ENCODE measurements at regions not wholly inside any gene's neighbourhood (a gene's known extent, or its start where the extent isn't known, plus 50 kb on each side); places are given as distances from the start of the nearest gene placed in this dataset.

DNA sequence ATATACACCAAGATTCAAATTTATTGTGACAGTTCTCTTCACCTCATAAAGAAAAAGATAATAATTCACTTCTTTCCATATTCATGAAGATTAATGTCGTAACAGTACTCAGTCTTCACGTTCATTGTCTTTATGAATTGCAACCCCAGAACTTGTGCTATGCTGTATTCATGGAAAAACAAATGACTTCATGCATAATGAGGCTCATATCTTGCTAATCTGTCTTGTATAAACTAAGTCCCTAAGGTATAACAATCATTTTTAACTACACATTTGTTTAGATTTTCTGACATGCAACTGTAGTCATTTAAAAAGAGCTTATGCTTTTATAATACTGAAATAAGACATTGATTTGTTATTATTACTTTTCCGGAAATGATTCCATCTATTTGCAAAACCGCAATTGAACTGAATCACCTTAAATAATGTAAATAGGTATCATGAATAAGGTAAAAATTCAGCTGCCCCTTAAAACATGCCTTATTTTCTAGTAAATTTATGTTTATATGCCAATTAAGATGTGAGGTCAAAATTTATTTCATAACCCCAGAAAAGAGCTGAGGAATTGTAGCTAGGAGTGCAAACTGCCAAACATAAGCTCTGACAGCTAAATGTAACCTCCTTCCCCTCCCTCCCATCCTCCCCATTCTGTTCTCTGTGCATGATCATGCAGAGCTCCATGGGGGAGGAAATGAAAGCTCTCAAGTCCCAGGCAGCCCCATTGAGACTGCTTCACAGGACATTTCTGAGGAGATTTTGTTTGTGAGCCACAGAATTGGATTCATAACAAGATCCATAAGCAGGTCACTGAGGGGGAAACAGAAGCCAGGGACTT is 301.6 kb downstream of the ATP23 start:
- no peak for DNase-seq (ENCODE audit: low spot score)
- intact Hi-C loops (cut with DNase I), result no loop called here

DNA sequence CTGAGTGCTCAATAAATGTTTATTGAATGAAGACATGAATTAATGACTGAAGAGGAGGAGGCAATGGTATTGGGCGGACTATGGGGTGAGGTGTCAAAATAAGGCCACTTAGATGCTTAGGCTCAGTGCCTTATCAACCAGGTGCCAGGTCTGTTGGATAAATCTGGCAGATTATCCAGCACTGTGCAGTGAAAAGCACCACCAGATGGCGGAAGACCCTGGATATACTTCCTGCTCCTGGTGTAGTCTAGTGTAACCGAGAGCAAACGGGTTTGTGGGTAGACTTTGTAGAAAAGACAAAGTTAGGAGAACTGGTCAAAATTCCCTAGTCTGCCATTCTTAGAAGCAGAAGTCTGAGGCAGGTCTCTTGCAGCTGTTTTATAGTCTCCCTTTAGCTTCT is 306.3 kb downstream of the ATP23 start:
- intact Hi-C loops (cut with DNase I), result no loop called here
- DNase-seq (ENCODE audit: low spot score), result no peak

DNA sequence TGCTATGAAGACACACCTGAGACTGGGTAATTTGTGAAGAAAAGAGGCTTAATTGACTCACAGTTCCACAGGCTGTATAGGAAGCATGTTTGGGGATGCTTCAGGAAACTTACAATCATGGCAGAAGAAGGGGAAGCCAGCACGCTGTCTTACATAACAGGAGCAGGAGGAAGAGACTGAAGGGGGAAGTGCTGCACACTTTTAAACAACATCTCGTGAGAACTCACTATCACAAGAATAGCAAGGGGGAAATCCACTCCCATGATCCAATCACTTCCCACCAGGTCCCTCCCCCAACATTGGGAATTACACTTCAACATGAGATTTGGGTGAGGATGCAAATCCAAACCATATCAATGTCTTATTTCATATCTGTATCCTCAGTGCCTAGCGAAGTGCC is 307.2 kb downstream of the ATP23 start:
- intact Hi-C loops (cut with DNase I), result no loop called here
- DNase-seq (ENCODE audit: low spot score), result no peak

DNA sequence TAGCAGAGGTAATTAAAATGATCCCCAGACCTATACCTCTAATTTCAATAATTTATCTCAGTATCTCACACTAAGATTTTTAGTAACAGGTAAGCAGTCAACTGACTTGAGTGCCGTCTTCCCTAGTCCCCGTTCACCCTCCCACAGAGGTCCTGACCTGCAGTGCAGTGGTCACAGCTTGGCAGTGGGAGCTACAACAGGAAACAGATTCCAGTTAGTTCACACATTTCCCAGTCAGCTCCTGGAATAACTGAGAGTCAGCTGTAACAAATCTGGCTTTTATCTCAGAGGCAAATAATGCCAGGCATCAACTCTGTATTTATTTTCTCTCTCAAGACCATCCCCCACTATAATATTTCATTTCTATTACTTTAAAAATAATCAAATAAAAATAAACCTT is 308.2 kb downstream of the ATP23 start:
- DNase-seq (ENCODE audit: low spot score), result no peak
- intact Hi-C loops (cut with DNase I), result no loop called here

DNA sequence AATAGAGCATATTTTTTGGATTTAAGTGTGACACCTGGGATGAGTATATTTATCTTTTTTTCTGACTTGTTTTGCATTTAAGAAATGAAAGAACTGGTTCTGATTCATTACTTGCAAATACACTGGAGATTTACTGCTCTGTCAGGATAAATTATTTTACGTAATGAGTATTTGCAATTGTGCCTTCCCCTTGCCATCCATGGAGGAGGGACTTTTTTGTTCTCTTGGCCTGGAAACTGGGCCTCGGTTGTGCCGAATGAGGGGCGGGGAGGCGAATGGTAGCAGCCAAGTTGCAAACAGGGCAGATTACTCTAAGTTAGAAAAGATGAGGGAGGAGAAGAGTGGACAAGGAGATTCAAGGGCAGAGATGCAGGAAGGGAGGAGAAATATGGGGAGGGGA is 308.7 kb downstream of the ATP23 start:
- no peak for DNase-seq (ENCODE audit: low spot score)
- intact Hi-C loops (cut with DNase I), result no loop called here

DNA sequence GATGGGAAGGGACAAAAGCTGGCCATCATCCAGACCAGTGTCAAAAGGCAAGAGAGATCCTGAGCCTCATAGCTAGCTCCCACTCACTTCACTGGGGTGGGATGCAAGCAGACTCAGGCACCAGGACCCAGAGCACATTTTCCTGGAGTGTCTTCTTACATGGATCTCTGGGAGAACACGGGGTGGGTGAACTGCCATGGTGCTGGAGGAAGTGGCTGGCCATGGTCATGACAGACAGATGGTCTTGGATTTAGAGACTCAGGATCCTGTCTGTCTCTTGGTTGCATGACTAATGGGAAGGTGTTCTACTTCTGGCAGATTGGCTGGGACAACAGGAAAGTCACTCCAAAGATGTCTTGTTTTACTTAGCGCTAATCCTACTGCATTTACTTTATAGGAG is 311.5 kb downstream of the ATP23 start:
- no peak for DNase-seq (ENCODE audit: low spot score)
- intact Hi-C loops (cut with DNase I), result no loop called here

DNA sequence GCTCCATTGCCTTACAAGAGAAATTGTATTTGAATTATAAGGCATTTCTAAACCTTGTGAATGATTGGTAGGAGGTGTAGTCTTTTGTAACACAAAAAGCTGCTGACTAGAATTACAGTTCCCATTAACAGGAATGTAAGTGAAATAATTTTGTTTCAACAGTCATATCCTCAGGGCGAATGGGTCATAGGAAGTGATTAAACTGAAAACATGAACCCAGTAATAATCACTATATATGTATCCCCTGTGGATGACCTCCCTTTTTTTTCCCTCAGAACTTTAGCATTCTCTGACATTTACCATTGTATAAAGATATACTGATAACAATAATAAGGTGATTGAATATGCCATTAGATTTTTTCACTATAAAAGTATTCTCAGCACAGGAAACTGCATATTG is 312.3 kb downstream of the ATP23 start:
- DNase-seq (ENCODE audit: low spot score), result no peak
- intact Hi-C loops (cut with DNase I), result no loop called here

DNA sequence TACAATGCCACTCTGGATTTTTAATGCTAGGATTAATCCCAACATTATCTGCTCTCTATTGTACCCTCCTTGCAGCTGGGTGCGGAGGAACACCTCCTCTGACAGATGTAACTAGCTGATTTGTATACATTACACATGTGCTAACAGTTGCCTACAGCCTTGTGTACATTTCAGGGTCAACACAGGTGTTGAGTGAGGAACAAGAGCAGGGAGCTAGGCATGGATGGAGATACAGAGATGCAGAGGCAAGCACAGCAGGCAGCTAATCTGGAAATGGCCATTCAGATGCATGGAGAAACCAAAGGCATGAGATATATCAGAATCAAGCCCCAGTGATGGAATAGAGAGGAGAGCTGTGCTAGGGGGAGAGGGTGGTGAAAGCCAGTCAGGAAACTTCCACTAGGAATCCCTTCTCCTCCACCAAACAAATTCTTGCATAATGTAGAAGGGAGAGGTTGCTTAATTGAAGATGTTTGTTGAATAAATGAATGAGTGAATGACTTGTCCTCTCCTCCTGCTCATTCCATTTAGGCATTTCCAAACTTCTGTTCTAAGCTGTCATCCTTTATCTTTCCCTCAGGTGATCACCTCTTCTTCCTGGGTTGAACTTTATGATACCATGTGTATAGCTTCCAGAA is 313.2 kb downstream of the ATP23 start:
- intact Hi-C loops (cut with DNase I), result no loop called here
- no peak for DNase-seq (ENCODE audit: low spot score)

DNA sequence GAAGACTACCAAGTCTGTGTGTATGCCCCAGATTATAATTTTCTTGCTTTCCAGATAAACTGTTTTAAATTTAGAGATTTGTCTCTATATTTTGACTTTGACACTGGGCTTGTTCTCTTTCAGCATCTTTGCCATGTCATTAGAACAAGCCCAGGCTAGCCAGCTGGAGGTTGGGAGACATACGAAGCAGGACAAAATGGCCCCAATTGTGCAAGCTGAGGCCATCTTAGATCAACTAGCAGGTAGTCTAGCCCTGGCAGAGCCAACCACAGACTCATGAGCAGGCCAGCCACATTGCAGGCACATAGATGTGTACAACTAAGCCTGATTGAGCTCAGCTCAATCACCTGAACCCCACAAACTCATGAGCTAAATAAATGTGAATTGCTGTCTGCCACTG is 321.4 kb downstream of the ATP23 start:
- intact Hi-C loops (cut with DNase I), result no loop called here

DNA sequence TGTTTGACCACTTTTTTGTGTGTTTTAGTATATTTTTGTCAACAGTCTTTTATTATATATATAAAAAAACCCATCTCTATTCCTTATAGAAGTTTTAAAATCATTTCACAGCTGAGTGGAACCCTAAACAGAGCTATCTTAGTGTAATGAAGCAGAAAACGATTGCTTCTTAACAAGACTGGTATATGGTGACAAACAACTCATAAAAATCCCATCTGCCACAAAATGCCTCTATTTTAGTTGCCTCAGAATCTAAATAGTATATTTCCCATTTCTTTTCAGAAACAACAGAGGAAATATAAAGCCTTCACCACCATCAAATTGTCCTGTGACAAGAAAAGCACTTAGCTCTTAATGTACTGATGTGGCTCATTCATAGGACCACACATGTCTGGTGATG is 322.4 kb downstream of the ATP23 start:
- no peak for DNase-seq (ENCODE audit: low spot score)
- intact Hi-C loops (cut with DNase I), result no loop called here

More for the DNA sequence above, 321.4 kb downstream of the ATP23 start:
- DNase-seq (ENCODE audit: low spot score), result no peak

DNA sequence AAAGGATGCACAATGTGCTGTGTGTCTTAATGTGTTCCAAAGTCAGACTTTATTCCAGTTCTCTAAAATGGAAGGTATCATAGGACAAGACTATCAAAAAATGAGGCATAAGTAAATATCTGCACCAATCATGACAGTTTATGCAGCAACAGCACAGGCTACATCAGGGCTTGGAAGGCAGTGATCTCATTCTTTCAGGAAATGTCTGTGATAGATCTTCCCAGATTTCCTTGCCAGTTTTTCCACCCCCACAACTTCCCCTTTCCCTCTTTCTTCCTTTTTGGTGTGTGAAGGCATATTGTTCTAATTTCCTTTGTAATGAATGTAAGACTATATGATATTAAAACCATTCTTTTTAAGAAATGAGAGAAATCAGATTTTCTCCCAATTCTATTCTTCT is 326.7 kb downstream of the ATP23 start:
- intact Hi-C loops (cut with DNase I), result no loop called here
- DNase-seq (ENCODE audit: low spot score), result no peak

DNA sequence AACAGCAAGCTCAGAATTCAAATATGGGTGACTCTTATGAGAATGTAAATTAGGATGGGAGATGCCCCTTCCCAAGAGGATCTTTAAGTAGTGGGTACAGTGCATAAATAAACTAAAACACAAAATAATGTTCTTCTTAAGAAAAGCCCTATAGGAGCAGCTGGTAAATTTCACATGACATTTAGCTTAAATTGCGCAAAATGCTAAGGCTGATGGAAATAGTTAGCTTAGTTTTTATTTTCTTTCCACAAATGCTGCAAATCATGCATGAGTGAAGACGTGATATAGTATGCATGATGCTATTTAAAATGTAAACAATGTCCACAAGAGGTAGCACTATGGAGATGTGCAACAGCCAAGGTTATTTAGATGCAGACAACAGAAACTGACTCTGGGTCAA is 328.1 kb downstream of the ATP23 start:
- intact Hi-C loops (cut with DNase I), result no loop called here
- no peak for DNase-seq (ENCODE audit: low spot score)

DNA sequence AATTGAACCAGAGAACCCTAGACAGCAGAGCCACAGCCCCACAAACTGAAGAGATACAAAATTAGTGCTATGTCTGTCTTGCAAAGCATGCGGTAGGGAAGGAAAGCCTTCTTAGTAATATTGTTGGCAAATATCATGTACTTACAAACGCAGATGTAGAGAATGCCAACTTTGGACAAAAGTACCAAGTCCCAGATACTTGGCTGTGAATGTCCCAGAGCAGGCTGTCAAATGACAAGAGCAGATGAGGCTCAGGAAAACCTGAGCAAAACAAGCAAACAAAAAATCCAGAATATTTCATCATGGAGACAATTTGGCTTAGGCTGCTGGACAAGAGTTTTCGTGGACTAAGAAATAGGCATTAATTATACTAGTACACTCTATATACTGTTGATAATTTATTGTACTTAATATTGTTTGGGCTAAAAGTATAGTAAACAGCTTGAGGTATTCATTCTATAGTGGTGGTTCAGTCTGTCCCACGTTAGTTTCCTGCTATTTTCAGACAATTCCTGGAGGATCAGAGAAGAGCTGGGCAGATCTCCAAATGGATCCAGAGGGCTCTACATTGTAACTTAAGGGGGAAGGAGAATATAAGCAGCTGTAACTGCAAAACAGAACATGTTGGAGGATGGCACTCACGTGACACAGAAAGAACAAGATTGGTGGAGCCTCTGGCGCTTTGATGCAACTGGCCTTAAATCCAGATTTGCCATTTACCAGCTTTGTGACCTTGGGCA is 329.8 kb downstream of the ATP23 start:
- intact Hi-C loops (cut with DNase I), result no loop called here
- DNase-seq (ENCODE audit: low spot score), result no peak

DNA sequence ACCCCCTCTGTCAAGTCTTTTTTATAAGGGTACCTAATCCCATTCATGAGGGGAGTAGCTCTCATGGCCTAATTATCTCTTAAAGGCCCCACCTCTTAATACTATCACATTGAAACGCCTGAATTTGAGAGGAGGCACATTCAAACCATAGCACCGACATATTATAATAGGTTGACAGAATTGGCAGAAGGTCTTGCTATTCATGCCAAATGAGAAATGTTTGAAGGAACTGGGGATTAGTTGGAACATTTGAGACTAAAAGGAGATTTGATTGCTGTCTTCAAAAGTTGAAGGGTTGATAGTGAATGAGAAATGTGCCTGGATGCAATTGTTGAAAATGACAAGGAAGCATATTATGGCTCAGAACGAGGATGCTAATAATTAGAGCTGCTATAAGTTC is 331.1 kb downstream of the ATP23 start:
- intact Hi-C loops (cut with DNase I), result no loop called here
- DNase-seq (ENCODE audit: low spot score), result no peak

DNA sequence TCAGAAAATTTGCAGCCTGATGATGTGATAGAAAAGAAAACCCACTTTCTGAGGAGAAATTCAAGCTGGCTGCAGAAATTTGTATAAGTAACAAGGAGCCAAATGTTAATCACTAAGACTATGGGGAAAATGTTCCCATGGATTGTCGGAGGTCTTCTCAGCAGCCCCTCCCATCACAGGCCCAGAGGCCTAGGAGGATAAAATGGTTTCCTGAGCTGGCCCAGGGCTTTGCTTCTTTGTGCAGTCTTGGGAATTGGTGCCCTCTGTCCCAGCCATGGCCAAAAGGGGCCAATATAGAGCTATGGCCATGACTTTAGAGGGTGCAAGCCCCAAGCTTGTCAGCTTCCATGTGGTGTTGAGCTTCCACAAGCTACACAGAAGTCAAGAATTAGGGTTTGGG is 335.9 kb downstream of the ATP23 start:
- DNase-seq (ENCODE audit: low spot score), result no peak
- intact Hi-C loops (cut with DNase I), result no loop called here

DNA sequence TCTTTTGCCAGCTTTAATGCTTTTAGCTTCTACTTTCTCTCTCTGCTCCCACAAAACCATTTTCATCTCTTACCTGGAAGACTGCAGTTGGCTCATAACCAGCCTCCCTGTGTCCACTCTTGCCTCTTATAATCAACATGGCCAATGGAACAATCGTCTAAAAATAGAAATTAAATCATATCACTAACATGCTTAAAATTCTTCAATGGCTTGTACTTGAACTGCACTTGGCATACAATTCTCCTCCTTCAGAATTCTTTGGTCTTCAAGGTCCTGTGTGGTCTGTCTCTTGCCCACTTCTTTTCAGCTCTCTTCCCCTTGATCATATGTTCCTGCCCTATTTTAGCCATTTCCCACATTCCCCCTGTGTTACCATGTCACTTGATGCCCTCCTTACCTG is 342.2 kb downstream of the ATP23 start:
- DNase-seq (ENCODE audit: low spot score), result no peak
- intact Hi-C loops (cut with DNase I), result no loop called here

DNA sequence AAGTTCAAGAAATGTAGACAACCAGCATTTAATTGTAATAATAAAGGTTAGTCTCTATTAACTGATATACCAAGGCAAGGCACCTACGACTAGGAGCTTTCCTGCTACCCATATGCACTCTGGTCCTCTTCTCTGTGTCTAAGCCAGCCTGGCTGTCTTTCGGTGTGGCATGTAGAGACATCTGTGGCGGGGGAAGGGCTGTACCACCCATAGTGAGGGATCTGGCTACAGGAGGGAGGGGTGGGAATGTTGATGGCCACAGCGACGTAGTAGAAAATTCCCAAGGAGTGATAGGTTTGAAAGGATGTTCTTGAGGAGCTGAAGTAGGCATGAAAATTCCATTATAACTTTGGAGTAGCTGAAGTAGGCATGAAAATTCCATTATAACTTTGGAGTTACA is 344.2 kb downstream of the ATP23 start:
- DNase-seq (ENCODE audit: low spot score), result no peak
- intact Hi-C loops (cut with DNase I), result no loop called here

DNA sequence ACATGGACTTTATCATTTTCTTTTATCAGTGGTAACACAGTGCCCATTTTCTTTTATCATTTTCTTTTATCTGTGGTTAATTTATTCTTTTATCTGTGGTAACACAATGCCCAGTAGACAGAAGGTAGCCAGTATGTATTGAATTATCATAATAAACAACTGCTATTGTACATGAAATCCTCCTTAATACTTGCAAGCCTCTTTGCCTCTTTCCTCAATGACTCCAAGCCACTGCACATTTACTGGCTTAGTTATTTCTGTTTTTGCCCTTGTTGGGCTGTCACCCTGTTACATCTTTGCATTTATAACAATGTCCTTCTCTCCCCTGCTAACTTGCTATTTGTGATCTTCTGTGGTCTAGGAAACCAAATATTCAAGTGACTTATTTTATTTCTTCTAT is 345.0 kb downstream of the ATP23 start:
- DNase-seq (ENCODE audit: low spot score), result no peak
- intact Hi-C loops (cut with DNase I), result no loop called here

DNA sequence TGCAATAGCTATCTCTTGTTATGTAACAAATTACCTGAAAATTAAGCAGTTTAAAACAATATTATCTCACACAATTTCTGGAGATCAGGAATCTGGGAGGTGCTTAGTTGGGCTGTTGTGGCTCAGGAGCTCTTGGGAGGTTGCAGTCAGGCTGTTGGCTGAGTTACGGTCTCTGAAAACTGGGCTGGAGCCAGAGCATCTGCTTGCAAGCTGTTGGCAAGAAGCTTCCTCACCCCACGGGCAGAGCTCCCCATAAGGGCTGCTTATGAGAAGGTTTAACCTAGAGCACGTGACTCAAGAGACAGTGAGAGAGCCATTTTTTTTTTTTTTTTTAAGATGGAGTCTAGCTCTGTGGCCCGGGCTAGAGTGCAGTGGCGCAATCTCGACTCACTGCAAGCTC is 346.8 kb downstream of the ATP23 start:
- no peak for DNase-seq (ENCODE audit: low spot score)
- intact Hi-C loops (cut with DNase I), result no loop called here

DNA sequence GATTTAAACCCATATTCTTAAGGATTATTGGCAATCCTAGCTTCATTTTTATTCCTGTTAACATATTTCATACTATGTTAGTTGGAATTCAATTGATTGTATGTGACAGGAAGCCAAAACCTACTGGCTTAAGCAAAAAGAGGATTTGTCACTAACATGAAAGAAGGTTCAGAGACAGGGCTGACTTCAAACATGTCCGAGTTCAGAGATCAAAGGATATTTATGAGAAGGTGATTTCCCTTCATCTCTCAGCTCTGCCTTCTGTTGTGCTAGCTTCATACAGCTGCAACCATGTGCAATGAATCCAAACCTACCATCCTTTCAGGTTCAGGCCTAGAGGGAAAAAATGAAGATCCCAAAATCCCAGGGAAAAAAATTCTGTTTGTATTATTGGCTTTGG is 349.7 kb downstream of the ATP23 start:
- intact Hi-C loops (cut with DNase I), result no loop called here
- no peak for DNase-seq (ENCODE audit: low spot score)
